GM21529 (cell line): ENCODE measurements at regions not wholly inside any gene's neighbourhood (a gene's known extent, or its start where the extent isn't known, plus 50 kb on each side); places are given as distances from the start of the nearest gene placed in this dataset.

ENCODE experiments used
- ATAC-seq: cut with Tn5 transposase; IDR thresholded peaks from one replicate; pipeline ENCODE4 v1.9.1; 2021; ENCODE audit not compliant: unreplicated experiment

GRCh38 chr15:96020133-96020532, 310.4 kb upstream of the NR2F2 start:
- no peak for ATAC-seq

DNA sequence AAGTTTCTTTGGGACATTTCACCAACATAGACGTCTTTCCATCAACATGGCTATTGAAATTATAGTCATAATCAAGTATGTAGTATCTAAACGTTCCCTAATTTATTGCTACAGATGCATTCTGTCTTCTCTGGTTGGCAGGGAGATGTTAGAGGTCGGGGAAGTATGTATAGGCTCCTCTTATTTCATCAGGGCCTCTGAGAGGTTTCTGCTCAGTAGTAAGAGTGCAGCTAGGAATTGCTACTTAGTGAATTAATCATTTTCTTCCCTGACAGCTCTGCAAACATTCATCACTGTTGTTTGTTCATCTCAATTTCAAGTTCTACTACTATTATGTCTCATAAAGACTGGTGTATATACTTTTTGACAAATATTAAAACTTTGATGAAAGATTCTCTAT, 309.7 kb upstream of the NR2F2 start:
- no peak for ATAC-seq

GRCh38 chr15:96023081-96023480, 307.4 kb upstream of the NR2F2 start:
- no peak for ATAC-seq

GRCh38 chr15:96027501-96027900, 303.0 kb upstream of the NR2F2 start:
- ATAC-seq = no peak

- no peak for ATAC-seq
Measured at GRCh38 chr15:96028620-96029019, 301.9 kb upstream of the NR2F2 start.

GRCh38 chr15:96029172-96029571, 301.3 kb upstream of the NR2F2 start:
- ATAC-seq = no peak

DNA sequence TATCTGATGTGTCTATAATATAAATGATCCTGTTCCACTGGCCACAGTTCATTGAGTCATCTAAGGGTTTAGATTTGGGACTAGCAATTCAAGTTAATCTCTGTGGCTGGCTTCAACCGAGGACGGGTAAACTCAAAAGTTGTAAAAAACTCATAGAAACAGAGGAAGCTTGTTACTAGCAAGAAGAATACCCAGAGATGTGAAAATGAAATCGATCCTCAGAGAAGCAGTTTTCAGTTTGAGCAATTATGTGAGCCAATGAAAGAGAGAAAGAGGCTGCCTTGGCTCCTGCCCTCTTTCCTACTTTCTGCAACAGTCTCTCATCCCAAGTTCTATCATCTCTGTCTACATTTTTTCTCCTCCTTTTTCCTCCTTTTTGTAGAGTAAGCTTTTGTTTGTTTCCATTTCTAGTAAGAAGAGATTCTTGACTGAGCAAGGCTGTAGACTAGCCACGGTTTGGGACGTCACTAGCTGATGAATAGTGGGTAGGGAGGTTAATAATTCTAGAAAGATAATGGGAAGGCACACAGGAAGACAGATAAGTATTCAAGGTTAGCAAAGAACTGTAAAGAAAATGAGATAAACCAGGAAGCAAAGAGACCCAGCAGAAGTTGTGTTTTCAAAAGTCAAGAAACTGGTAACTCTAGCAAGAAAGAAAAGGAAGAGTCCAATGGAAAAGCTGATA, 298.9 kb upstream of the NR2F2 start:
- no peak for ATAC-seq

GRCh38 chr15:96035091-96035490, 295.4 kb upstream of the NR2F2 start:
- no peak for ATAC-seq

DNA sequence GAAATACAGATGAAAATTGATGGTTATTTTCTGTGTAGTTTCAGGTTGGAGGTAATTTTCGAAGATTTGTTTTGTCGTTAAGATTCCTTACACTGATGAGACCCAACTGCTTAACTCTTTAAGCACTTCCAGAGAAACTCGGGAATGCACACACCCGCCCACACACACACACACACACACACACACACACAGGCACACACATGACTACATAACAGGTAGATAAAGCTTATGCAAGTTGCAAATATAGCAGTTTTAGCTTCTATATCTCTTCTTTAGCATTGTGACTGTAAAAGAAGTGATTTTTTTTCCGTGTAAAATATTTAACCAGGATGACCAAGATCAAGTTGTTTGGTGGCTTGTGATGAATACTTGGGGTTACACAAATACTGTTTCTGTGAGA, 294.9 kb upstream of the NR2F2 start:
- no peak for ATAC-seq

DNA sequence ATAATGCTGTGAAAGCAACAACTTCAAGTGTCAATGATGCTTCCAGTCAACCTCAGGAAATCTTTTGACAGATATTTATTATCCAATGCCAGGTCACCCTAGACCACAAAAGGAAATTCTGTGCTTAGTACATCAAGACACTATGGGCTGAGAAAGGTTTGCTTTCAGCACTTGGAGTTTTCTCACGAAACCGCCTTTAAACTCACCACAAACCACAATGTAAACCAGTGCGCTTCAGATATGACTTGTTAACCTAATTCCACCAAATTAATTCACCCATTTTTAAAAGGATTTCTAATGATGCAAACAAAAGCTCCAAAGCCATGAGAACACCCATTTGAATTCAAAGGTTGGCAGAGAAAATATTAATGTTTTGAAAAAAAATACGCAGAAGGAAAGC, 292.9 kb upstream of the NR2F2 start:
- ATAC-seq = peak; percentile 67

GRCh38 chr15:96038131-96038530, 292.4 kb upstream of the NR2F2 start:
- ATAC-seq = no peak

GRCh38 chr15:96038650-96039049, 291.9 kb upstream of the NR2F2 start:
- no peak for ATAC-seq

DNA sequence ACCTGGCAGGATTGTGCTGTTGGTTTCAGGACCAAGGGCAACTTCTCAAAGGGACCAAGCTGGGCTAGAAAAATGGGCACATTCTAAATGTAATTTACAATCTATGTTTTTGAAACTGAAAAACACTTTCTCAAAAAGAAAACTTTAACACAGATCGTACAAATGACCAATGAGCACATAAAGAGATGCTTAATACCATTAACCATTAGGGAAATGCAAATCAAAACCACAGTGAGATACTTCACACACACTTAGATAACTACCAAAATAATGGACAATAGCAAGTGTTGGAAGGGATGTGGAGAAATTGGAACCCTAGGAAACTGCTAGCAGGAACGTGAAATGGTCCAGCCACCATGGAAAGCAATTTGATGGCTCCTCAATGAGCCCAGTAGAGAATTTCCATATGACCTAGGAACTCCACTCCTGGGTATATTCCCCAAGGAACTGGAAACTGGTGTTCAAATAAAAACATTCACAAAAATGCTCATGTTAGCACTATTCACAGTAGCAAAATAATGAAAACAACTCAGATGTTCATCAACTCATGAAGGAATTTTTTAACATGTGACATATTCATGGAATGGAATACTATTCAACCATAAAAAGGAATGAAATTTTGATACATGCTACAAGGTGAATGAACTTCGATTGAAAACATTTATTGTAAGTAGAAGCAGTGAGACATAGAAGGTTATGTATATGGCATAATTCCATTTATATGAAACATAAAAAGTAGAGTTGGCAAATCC, 288.3 kb upstream of the NR2F2 start:
- no peak for ATAC-seq

DNA sequence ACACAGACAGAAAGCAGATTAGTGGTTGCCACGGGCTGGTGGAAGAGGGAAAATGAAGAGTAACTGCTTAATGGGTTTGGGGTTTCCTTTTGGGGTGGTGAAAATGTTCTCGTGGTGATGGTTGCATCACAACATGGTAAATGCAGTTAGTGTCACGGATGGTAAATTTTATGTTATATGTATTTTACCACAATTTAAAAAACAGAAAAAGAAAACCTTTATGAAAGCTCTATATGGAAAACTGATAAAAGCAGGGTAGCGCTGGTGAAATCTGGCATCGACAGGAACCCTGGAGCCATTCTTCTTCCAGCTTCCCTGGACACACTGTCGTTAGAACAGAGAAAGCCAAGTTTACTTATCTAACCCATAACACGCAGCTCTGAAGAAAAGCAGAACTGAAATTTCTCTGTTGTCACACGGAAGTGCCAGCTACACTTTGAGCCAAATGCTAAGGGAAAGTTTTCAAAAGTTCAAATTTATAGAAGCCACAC, 287.7 kb upstream of the NR2F2 start:
- peak; percentile 87 for ATAC-seq

GRCh38 chr15:96043591-96044171, 286.8 kb upstream of the NR2F2 start:
- no peak for ATAC-seq

DNA sequence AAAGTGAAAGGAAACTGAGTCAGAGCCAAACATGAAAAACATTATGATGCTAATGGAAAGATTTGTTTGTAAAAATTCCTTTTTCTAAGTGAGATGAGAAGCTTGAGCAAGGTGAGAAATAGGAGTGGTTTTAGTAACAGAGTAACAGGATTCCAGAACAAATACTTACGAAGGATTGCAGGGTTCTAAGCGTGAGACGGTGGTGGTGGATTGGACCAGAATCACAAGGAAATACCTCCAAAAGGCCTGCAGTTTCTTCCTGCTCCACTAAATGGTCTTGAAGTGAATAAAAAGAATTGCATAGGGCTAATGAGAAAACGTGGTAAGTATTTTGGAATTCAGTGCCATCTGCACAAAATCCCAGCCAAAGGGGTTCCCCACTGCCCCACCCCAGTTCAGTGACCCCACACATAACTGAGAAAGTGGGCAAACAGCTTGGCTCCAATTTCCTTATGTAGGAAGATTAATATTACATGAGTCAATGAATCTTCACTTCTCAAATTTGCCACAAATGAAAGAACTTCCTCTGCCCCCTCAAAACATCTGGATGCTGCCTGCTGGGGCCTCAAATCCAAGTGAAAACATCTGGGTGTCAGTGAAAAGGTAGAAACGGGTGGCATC, 283.8 kb upstream of the NR2F2 start:
- no peak for ATAC-seq

- ATAC-seq = no peak
Measured at GRCh38 chr15:96047255-96047931, 283.1 kb upstream of the NR2F2 start.

DNA sequence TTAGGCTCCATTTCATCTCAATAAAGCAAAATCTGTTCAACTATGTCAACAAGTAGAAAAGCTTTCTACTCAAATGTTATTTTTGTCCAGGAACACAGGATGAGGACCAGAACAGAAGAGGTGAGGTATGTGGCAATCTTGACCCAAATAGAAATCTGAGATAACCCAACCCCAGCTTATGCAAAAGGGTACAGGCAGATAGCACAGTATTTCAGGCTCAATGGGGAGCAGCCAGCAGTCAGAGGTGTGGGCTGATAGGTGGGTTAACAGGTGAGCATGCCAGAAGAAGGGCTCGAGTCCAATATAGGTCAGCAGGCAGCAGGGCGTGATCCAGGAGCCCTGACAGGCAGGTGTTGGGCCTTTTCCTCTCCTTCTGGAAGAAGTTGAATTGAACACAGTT, 281.2 kb upstream of the NR2F2 start:
- no peak for ATAC-seq

DNA sequence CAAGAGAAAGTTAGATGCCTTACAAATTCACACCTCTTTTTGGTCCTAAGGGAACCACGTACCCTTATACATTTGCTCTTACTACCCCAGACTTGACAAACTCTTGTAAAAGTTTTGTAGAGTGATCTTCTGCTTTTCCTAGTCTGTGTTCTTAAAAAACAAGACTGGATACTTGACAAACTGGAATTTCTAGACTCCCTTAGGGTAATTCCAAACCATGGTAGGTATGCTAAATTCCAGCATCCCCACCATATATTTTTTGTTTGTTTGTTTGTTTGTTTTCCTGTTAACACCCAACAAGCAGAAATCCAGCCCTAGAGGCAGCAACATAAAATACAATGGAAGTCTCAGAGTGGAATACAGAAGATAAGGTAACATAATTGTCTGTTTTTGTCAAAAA, 280.7 kb upstream of the NR2F2 start:
- no peak for ATAC-seq

- no peak for ATAC-seq
Measured at GRCh38 chr15:96051598-96051997, 278.9 kb upstream of the NR2F2 start.

GRCh38 chr15:96052154-96052553, 278.3 kb upstream of the NR2F2 start:
- no peak for ATAC-seq
